B cell (primary cell): ENCODE measurements at regions not wholly inside any gene's neighbourhood (a gene's known extent, or its start where the extent isn't known, plus 50 kb on each side); places are given as distances from the start of the nearest gene placed in this dataset.

Experiments used
- EZH2 ChIP-seq: IDR thresholded peaks from 2 replicates; pipeline ENCODE4 v1.6.1; 2012; ENCODE audit warnings: borderline replicate concordance, low read depth, mild to moderate bottlenecking, moderate library complexity, low read length; ENCODE audit not compliant: insufficient read depth, poor library complexity, severe bottlenecking
- TF ChIP-seq, protein P1 (sequence below): fragments of 200-600 bp; IDR thresholded peaks from one replicate; pipeline ENCODE4 v1.8.0; 2022; ENCODE audit warnings: antibody characterized with exemption, mild to moderate bottlenecking

GRCh38 chr4:3703677-3704521 lies 62.3 kb upstream of the ADRA2C start:
- TF ChIP-seq, protein P1, sequence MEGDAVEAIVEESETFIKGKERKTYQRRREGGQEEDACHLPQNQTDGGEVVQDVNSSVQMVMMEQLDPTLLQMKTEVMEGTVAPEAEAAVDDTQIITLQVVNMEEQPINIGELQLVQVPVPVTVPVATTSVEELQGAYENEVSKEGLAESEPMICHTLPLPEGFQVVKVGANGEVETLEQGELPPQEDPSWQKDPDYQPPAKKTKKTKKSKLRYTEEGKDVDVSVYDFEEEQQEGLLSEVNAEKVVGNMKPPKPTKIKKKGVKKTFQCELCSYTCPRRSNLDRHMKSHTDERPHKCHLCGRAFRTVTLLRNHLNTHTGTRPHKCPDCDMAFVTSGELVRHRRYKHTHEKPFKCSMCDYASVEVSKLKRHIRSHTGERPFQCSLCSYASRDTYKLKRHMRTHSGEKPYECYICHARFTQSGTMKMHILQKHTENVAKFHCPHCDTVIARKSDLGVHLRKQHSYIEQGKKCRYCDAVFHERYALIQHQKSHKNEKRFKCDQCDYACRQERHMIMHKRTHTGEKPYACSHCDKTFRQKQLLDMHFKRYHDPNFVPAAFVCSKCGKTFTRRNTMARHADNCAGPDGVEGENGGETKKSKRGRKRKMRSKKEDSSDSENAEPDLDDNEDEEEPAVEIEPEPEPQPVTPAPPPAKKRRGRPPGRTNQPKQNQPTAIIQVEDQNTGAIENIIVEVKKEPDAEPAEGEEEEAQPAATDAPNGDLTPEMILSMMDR, result no peak
- no peak for TF ChIP-seq EZH2
